Keratinocyte (primary cell): ENCODE measurements at regions not wholly inside any gene's neighbourhood (a gene's known extent, or its start where the extent isn't known, plus 50 kb on each side); places are given as distances from the start of the nearest gene placed in this dataset.

Experiments used
- EZH2 ChIP-seq: IDR thresholded peaks from one replicate; pipeline ENCODE4 v1.6.1; 2012; ENCODE audit warnings: inconsistent platforms, mild to moderate bottlenecking, low read length, moderate library complexity
- TF ChIP-seq, protein P1 (sequence below), 3 experiments: IDR thresholded peaks in 1 of 3; conservative IDR thresholded peaks in 1 of 3; optimal IDR thresholded peaks in 1 of 3; 2 replicates in 2 of 3; 3 replicates in 1 of 3; pipeline versions ENCODE3 to v1.5.1; 2011; ENCODE audit warnings: low read length in 3 of 3, mild to moderate bottlenecking in 3 of 3, moderate library complexity in 2 of 3, control low read depth in 1 of 3, inconsistent platforms in 1 of 3; ENCODE audit not compliant: insufficient read depth in 2 of 3; ENCODE audit errors: extremely low read depth in 1 of 3

GRCh38 chr6:100296810-100297544, 167.7 kb downstream of the SIM1 start:
- TF ChIP-seq, protein P1, sequence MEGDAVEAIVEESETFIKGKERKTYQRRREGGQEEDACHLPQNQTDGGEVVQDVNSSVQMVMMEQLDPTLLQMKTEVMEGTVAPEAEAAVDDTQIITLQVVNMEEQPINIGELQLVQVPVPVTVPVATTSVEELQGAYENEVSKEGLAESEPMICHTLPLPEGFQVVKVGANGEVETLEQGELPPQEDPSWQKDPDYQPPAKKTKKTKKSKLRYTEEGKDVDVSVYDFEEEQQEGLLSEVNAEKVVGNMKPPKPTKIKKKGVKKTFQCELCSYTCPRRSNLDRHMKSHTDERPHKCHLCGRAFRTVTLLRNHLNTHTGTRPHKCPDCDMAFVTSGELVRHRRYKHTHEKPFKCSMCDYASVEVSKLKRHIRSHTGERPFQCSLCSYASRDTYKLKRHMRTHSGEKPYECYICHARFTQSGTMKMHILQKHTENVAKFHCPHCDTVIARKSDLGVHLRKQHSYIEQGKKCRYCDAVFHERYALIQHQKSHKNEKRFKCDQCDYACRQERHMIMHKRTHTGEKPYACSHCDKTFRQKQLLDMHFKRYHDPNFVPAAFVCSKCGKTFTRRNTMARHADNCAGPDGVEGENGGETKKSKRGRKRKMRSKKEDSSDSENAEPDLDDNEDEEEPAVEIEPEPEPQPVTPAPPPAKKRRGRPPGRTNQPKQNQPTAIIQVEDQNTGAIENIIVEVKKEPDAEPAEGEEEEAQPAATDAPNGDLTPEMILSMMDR (optimal IDR thresholded peaks at IDR 0.05 in 1 of 3, IDR thresholded peaks at IDR 0.05 in 1 of 3, conservative IDR thresholded peaks at IDR 0.05 in 1 of 3; ENCODE audit: extremely low read depth in 1 of 3, insufficient read depth in 2 of 3, low read length in 3 of 3), result no peak
- TF ChIP-seq EZH2, result no peak
